ENCODE measurements at regions not wholly inside any gene's neighbourhood (a gene's known extent, or its start where the extent isn't known, plus 50 kb on each side); places are given as distances from the start of the nearest gene placed in this dataset.
"Not testable (repeated sequence)": the region's sequence is repeated elsewhere in the genome, so short reads cannot be mapped to it uniquely, and the experiment has no call there.

DNA sequence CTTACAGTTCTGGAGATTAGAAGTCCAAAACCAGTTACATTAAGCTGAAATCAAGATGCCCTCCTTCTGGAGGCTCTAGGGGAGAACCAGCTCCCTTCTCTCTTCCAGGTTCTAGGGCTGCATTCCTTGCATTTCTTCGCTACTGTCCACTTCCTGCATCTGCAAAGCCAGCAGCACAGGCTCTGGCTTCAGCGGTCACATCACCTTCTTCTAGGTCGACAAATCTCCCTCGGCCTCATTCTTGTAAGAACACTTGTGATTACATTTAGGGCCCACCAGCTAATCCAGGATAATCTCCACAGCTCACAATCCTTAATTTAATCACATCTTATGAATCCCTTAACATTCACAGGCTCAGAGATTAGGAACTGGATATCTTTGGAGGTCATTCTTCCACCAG is 73.8 kb downstream of the MINAR1 start:
- CTCF ChIA-PET, result no interaction called here

DNA sequence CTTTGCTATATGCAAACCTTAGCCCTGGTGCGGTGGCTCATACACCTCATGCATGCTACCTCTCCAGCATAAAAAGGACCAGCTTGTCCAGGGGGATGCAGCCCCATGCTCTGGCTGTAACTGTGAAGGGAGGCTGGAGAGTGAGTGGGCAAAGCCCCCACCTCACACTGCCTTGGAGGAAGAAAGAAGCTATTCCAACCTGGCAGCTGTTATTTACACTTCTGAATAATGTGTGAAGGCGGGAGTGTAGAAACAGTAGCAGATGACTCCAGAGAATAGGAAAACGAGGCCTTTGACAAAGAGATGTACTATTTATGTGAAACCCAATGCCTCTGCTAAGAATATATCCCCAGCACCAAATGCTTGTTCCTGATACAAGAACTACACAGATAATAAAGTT is 80.7 kb downstream of the MINAR1 start:
- POLR2A ChIA-PET (ENCODE audit: low non-redundant PET); CTCF ChIA-PET: not testable (repeated sequence)

More for the DNA sequence above, 73.8 kb downstream of the MINAR1 start:
- POLR2A ChIA-PET (ENCODE audit: low non-redundant PET), result no interaction called here
- DNase-seq (ENCODE audit: low spot score), result no peak
- TF ChIP-seq, protein P1, sequence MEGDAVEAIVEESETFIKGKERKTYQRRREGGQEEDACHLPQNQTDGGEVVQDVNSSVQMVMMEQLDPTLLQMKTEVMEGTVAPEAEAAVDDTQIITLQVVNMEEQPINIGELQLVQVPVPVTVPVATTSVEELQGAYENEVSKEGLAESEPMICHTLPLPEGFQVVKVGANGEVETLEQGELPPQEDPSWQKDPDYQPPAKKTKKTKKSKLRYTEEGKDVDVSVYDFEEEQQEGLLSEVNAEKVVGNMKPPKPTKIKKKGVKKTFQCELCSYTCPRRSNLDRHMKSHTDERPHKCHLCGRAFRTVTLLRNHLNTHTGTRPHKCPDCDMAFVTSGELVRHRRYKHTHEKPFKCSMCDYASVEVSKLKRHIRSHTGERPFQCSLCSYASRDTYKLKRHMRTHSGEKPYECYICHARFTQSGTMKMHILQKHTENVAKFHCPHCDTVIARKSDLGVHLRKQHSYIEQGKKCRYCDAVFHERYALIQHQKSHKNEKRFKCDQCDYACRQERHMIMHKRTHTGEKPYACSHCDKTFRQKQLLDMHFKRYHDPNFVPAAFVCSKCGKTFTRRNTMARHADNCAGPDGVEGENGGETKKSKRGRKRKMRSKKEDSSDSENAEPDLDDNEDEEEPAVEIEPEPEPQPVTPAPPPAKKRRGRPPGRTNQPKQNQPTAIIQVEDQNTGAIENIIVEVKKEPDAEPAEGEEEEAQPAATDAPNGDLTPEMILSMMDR (conservative IDR thresholded peaks at IDR 0.05; ENCODE audit: low read depth), result no peak
- H3K27ac ChIP-seq, result no peak overlapping the region

GRCh38 chr15:79513417-79513816 is 81.3 kb downstream of the MINAR1 start:
- ChIA-PET POLR2A (ENCODE audit: low non-redundant PET) (no interaction called here), CTCF (no interaction called here)
- no peak overlapping the region for H3K27ac ChIP-seq
- no peak for DNase-seq (ENCODE audit: low spot score)
- TF ChIP-seq, protein P1 (conservative IDR thresholded peaks at IDR 0.05; ENCODE audit: low read depth), result no peak

More for the DNA sequence above, 80.7 kb downstream of the MINAR1 start:
- H3K27ac ChIP-seq; DNase-seq (ENCODE audit: low spot score): not testable (repeated sequence)

DNA sequence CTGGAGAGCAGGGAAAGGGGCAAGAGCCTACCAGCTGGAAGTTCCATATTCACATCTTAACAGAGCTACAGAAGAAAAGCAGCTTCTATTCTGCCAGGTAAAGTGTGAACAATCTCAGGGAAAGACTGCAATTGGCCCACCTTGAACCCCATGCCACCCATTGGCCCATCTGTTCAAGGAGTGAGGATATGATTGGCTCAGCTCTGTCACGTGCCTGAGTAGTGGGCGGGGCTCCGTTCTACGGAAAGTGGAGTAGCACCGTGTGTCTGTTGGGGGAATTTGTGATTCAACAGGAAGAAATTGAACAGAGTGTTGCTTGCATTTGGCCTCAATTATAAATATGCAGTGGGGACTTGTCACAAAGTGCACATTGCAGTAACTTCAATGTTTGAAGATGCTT is 81.8 kb downstream of the MINAR1 start:
- no peak overlapping the region for H3K27ac ChIP-seq
- DNase-seq (ENCODE audit: low spot score), result no peak
- TF ChIP-seq, protein P1 (conservative IDR thresholded peaks at IDR 0.05; ENCODE audit: low read depth), result no peak
- ChIA-PET POLR2A (ENCODE audit: low non-redundant PET) (no interaction called here), CTCF (no interaction called here)

DNA sequence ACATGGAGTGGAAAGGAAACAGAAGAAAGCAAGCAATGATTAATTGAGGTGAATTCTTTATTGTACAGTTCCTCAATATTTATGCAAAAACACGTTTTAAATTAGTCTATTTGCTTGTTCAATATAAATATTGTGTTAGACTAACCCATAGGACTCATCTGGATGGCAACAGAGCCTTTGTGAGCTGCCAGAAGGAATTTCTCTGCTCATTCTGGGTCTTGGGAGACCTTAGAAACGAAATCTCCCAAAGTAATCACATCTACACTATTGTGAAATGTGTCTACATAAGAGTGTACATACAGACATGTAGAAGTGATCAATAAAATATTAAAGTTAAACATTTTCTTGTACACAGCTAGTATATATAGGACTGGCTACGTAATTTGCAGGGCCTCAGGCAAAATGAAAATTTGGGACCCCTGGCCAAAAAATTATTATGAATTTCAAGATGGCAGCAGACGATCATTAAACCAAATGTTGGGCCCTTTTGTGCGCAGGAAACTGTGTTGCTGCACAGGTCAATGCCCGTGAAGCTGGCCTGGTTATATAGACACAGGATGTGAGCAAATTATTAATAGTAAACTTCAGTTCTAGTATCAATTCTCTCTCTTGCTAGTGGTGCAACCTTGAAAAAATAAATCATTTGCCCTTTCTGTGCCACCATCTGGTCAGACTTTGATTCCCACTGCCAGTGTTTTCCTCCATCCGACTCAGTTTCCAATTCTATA is 83.3 kb downstream of the MINAR1 start:
- CTCF ChIA-PET, result no interaction called here
- DNase-seq (ENCODE audit: low spot score), result no peak
- TF ChIP-seq, protein P1 (conservative IDR thresholded peaks at IDR 0.05; ENCODE audit: low read depth), result no peak
- POLR2A ChIA-PET (ENCODE audit: low non-redundant PET), result no interaction called here
- H3K27ac ChIP-seq, result no peak overlapping the region

GRCh38 chr15:79516155-79516554 is 84.0 kb downstream of the MINAR1 start:
- no peak for DNase-seq (ENCODE audit: low spot score)
- ChIA-PET POLR2A (ENCODE audit: low non-redundant PET) (no interaction called here), CTCF (no interaction called here)
- TF ChIP-seq, protein P1 (conservative IDR thresholded peaks at IDR 0.05; ENCODE audit: low read depth), result no peak
- no peak overlapping the region for H3K27ac ChIP-seq

DNA sequence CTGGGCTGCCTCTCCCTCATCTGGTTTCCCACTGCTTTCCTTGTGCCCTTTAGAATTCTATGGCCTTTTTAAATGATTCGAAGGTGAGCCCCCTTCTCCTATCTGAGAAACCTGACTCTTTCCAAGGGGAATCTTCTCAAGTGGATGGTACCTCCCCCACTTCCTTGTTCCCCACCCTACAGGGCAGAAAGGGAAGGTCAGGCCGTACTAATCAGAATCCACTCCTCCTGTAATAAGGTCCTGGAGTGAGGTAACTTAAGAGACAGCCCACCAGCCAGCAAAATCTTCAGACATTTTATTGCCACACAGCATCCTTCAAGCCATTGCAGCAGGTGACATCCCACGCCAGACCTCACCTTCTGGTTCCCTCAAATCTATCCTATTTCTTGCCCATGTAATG is 84.5 kb downstream of the MINAR1 start:
- no peak overlapping the region for H3K27ac ChIP-seq
- TF ChIP-seq, protein P1 (conservative IDR thresholded peaks at IDR 0.05; ENCODE audit: low read depth), result no peak
- ChIA-PET POLR2A (ENCODE audit: low non-redundant PET) (no interaction called here), CTCF (no interaction called here)
- no peak for DNase-seq (ENCODE audit: low spot score)

All from RWPE1 (cell line).